Activated B cell treated with CpG ODN at 0.5 μM for 24 hours (primary cell): ENCODE measurements at regions not wholly inside any gene's neighbourhood (a gene's known extent, or its start where the extent isn't known, plus 50 kb on each side); places are given as distances from the start of the nearest gene placed in this dataset.

ENCODE experiments used
- ATAC-seq: fragments of 200-7000 bp; cut with Tn5 transposase; one replicate; pipeline ENCODE4 v1.10.0; 2021; ENCODE audit warnings: low read depth, mild to moderate bottlenecking, moderate library complexity
- CTCF ChIA-PET: fragments of 350-600 bp; sonication (Branson Sonifier 250); formaldehyde crosslinking; loops from one replicate; lab custom pipeline; 2021; ENCODE audit warnings: antibody characterized with exemption; lab: Charles Lee
- POLR2A ChIA-PET: fragments of 350-600 bp; sonication (Branson Sonifier 250); formaldehyde crosslinking; loops from one replicate; lab custom pipeline; 2021; ENCODE audit warnings: antibody characterized with exemption; lab: Charles Lee
- DNase-seq: peaks from one replicate; pipeline ENCODE4 v3.0.0; 2022
- H3K27ac Mint-ChIP-seq: one replicate; pipeline ENCODE4 v1.8.0; 2020; ENCODE audit warnings: mixed read lengths
- H3K27me3 Mint-ChIP-seq: one replicate; pipeline ENCODE4 v1.8.0; 2021; ENCODE audit warnings: mixed read lengths
- H3K36me3 Mint-ChIP-seq: one replicate; pipeline ENCODE4 v1.8.0; 2021; ENCODE audit warnings: low read depth, mixed read lengths
- H3K4me1 Mint-ChIP-seq: one replicate; pipeline ENCODE4 v1.8.0; 2021; ENCODE audit warnings: mixed read lengths
- H3K4me3 Mint-ChIP-seq: one replicate; pipeline ENCODE4 v1.8.0; 2020; ENCODE audit warnings: mild to moderate bottlenecking, mixed read lengths
- H3K9me3 Mint-ChIP-seq: one replicate; pipeline ENCODE4 v1.8.0; 2020; ENCODE audit warnings: mixed read lengths
- CTCF ChIP-seq: fragments of 200-600 bp; IDR thresholded peaks from one replicate; pipeline ENCODE4 v1.8.0; 2022; ENCODE audit warnings: antibody characterized with exemption, mild to moderate bottlenecking
- intact Hi-C: fragments of 100-400 bp; cut with micrococcal nuclease; formaldehyde crosslinking; loops from one replicate; pipeline ENCODE4 v1.15.1; 2024

GRCh38 chr3:132239587-132239986 is 77.6 kb upstream of the ACP3 start:
- CTCF ChIA-PET = no interaction called here

GRCh38 chr3:132241776-132242514 is 75.3 kb upstream of the ACP3 start:
- H3K4me3 Mint-ChIP-seq = no peak overlapping the region
- H3K4me1 Mint-ChIP-seq = no peaks in the 10 kb centered on the region
- peaks cover 15% of the 10 kb centered on the region for H3K27me3 Mint-ChIP-seq
- H3K36me3 Mint-ChIP-seq = no peaks in the 10 kb centered on the region
- no peak for DNase-seq
- no peak for TF ChIP-seq CTCF
- no peak for ATAC-seq
- H3K9me3 Mint-ChIP-seq = no peaks in the 10 kb centered on the region
- ChIA-PET CTCF (no interaction called here), POLR2A (no interaction called here)
- no peak overlapping the region for H3K27ac Mint-ChIP-seq
- intact Hi-C loops = no loop called here

More at GRCh38 chr3:132239587-132239986, 77.6 kb upstream of the ACP3 start:
- no peak for ATAC-seq
- Mint-ChIP-seq H3K4me3 (no peak overlapping the region), H3K4me1 (no peaks in the 10 kb centered on the region), H3K27me3 (peaks cover 12% of the 10 kb centered on the region), H3K36me3 (no peaks in the 10 kb centered on the region), H3K27ac (no peak overlapping the region), H3K9me3 (no peaks in the 10 kb centered on the region)
- no peak for DNase-seq
- POLR2A ChIA-PET = no interaction called here
- intact Hi-C loops = no loop called here
- TF ChIP-seq CTCF = no peak

DNA sequence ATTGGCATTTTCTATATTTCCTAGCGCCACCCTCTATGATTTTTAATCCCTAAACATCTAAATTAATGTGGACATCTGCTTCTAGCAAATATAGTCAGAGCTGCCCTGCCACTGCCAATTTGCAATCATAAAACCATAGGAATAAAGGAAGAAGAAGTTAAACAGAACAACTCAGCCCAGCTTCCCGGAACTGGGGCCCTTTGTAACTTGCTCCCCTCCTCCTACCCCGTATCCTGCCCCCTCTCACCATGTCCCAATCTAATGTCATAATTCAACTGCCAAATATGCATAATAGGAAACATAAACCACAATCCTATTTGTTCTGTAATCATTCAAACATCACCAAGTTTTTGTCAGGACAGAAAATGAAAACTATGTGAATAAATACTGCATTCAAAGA is 74.4 kb upstream of the ACP3 start:
- intact Hi-C loops = no loop called here
- Mint-ChIP-seq H3K36me3 (no peaks in the 10 kb centered on the region), H3K27ac (no peak overlapping the region), H3K4me1 (no peaks in the 10 kb centered on the region), H3K9me3 (no peaks in the 10 kb centered on the region), H3K4me3 (no peak overlapping the region), H3K27me3 (peaks cover 15% of the 10 kb centered on the region)
- no peak for TF ChIP-seq CTCF
- CTCF ChIA-PET = no interaction called here
- POLR2A ChIA-PET = no interaction called here
- ATAC-seq (no peak), DNase-seq (no peak)

- CTCF ChIA-PET = no interaction called here
- H3K9me3 Mint-ChIP-seq = no peaks in the 10 kb centered on the region
- H3K4me3 Mint-ChIP-seq = no peak overlapping the region
- no peaks in the 10 kb centered on the region for H3K4me1 Mint-ChIP-seq
- POLR2A ChIA-PET = no interaction called here
- ATAC-seq (no peak), DNase-seq (no peak)
- H3K27me3 Mint-ChIP-seq = peaks cover 12% of the 10 kb centered on the region
- intact Hi-C loops = no loop called here
- no peak overlapping the region for H3K27ac Mint-ChIP-seq
- H3K36me3 Mint-ChIP-seq = no peaks in the 10 kb centered on the region
- TF ChIP-seq CTCF = no peak
Measured at GRCh38 chr3:132245552-132246142, 71.6 kb upstream of the ACP3 start.

- intact Hi-C loops = no loop called here
- H3K9me3 Mint-ChIP-seq = no peaks in the 10 kb centered on the region
- H3K4me3 Mint-ChIP-seq = no peak overlapping the region
- no peak for ATAC-seq
- CTCF ChIA-PET = no interaction called here
- DNase-seq = no peak
- no peak for TF ChIP-seq CTCF
- POLR2A ChIA-PET = no interaction called here
- H3K36me3 Mint-ChIP-seq = no peaks in the 10 kb centered on the region
- H3K27me3 Mint-ChIP-seq = peaks cover 10% of the 10 kb centered on the region
- H3K4me1 Mint-ChIP-seq = no peaks in the 10 kb centered on the region
- no peak overlapping the region for H3K27ac Mint-ChIP-seq
Measured at GRCh38 chr3:132246212-132246611, 71.0 kb upstream of the ACP3 start.
